Nephron (organoid): ENCODE measurements at regions not wholly inside any gene's neighbourhood (a gene's known extent, or its start where the extent isn't known, plus 50 kb on each side); places are given as distances from the start of the nearest gene placed in this dataset.

Source experiments
- H3K27ac Mint-ChIP-seq, 3 experiments: 2 replicates each; pipeline ENCODE4 v1.8.0; 2020; ENCODE audit warnings: mixed read lengths in 3 of 3, mild to moderate bottlenecking in 2 of 3, moderate library complexity in 1 of 3
- H3K27me3 Mint-ChIP-seq: 2 replicates; pipeline ENCODE4 v1.8.0; 2021; ENCODE audit warnings: low read depth, mild to moderate bottlenecking, moderate library complexity, mixed read lengths
- H3K36me3 Mint-ChIP-seq: 2 replicates; pipeline ENCODE4 v1.8.0; 2020; ENCODE audit warnings: low read depth, mixed read lengths
- H3K4me1 Mint-ChIP-seq: 2 replicates; pipeline ENCODE4 v1.8.0; 2020; ENCODE audit warnings: mixed read lengths
- H3K4me3 Mint-ChIP-seq, 3 experiments: 2 replicates each; pipeline ENCODE4 v1.8.0; 2020; ENCODE audit warnings: mild to moderate bottlenecking in 3 of 3, mixed read lengths in 3 of 3, moderate library complexity in 2 of 3
- H3K9me3 Mint-ChIP-seq: 2 replicates; pipeline ENCODE4 v1.8.0; 2020; ENCODE audit warnings: mixed read lengths
- TF ChIP-seq, protein P1 (sequence below), 3 experiments: fragments of 200-600 bp; sonication (generic); IDR thresholded peaks; one replicate each; pipeline ENCODE4 v1.5.0; 2021; ENCODE audit warnings: antibody characterized with exemption in 3 of 3; ENCODE audit not compliant: unreplicated experiment in 3 of 3

DNA sequence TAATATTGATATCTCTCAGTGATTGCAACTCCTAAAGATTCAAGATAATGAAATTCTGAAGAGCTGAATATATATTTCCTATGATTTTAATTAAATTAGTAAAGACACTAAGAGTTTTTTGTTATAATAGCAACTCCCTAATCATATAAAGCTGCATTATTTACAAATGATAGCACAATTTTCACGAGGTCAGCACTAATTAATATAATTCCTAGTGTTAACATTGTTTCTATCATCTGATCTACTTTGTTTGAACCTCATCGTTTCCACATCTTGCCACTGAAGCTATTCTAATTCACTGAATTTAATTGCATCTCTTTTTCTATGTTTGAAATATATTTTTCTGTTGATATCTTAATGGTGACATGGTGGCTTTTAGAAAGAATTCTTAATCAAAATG, 279.1 kb upstream of the ADGRL4 start:
- H3K9me3 Mint-ChIP-seq: no peaks in the 10 kb centered on the region
- H3K36me3 Mint-ChIP-seq: no peaks in the 10 kb centered on the region
- H3K27me3 Mint-ChIP-seq: no peaks in the 10 kb centered on the region
- TF ChIP-seq, protein P1, sequence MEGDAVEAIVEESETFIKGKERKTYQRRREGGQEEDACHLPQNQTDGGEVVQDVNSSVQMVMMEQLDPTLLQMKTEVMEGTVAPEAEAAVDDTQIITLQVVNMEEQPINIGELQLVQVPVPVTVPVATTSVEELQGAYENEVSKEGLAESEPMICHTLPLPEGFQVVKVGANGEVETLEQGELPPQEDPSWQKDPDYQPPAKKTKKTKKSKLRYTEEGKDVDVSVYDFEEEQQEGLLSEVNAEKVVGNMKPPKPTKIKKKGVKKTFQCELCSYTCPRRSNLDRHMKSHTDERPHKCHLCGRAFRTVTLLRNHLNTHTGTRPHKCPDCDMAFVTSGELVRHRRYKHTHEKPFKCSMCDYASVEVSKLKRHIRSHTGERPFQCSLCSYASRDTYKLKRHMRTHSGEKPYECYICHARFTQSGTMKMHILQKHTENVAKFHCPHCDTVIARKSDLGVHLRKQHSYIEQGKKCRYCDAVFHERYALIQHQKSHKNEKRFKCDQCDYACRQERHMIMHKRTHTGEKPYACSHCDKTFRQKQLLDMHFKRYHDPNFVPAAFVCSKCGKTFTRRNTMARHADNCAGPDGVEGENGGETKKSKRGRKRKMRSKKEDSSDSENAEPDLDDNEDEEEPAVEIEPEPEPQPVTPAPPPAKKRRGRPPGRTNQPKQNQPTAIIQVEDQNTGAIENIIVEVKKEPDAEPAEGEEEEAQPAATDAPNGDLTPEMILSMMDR (IDR thresholded peaks at IDR 0.05; ENCODE audit: unreplicated experiment in 3 of 3): no peak
- no peak overlapping the region for H3K27ac Mint-ChIP-seq
- no peaks in the 10 kb centered on the region for H3K4me1 Mint-ChIP-seq
- no peak overlapping the region for H3K4me3 Mint-ChIP-seq

DNA sequence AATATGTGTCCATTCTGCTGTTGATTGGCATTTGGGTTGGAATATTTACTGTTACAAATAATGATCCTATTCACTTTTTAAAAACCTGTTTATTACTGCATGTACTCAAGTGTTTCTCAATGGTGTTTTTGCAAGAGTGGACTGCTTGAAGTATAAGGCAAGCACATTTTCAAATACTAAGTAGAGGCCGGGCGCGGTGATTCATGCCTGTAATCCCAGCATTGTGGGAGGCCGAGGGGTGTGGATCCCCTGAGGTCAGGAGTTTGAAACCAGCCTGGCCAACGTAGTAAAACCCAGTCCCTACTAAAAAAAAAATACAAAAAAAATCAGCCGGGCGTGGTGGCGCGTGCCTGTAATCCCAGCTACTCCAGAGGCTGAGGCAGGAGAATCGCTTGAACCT, 276.9 kb upstream of the ADGRL4 start:
- H3K9me3 Mint-ChIP-seq: no peaks in the 10 kb centered on the region
- no peaks in the 10 kb centered on the region for H3K36me3 Mint-ChIP-seq
- H3K27ac Mint-ChIP-seq: no peak overlapping the region
- peaks cover 4% of the 10 kb centered on the region for H3K27me3 Mint-ChIP-seq
- TF ChIP-seq, protein P1 (IDR thresholded peaks at IDR 0.05; ENCODE audit: unreplicated experiment in 3 of 3): no peak
- no peaks in the 10 kb centered on the region for H3K4me1 Mint-ChIP-seq
- no peak overlapping the region for H3K4me3 Mint-ChIP-seq

DNA sequence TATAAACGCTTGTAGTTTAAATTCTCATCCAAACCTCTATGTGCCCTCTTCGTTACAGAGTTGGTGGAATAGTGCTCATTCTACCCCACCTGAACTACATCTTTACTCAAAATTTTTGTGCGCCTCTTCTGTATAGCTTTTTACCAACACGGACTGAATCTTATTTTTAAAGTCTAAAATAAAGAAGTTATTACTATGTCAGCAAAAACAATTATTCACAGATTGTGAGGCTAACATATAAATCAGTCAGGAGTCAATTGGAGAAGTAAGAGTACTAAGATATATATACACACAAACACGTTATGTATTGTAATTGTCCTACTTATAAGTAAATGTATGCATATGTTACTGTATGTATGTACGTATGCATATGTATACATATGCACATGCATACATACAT, 274.9 kb upstream of the ADGRL4 start:
- Mint-ChIP-seq H3K27ac (no peak overlapping the region), H3K4me1 (no peaks in the 10 kb centered on the region), H3K4me3 (no peak overlapping the region), H3K9me3 (peaks cover 2% of the 10 kb centered on the region), H3K27me3 (peaks cover 4% of the 10 kb centered on the region), H3K36me3 (no peaks in the 10 kb centered on the region)
- TF ChIP-seq, protein P1 (IDR thresholded peaks at IDR 0.05; ENCODE audit: unreplicated experiment in 3 of 3): no peak

DNA sequence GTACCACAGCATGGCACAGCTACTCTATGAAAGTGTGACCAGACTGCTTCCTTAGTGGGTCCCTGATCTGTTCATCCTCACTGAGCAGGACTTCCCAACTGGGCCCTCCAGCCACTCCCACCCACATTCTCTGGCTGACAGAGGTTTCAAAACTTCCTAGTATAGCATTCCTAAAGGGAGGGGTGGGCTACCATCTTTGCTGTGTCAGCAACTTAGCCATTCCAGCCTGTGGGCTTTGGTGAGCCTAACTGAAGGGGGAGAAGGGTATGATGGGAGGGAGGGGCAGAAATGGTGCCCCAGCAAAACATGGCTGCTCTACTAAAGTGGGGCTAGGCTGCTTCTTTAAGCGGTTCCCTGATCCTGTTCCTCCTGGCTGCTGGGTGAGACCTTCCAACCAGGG, 265.2 kb upstream of the ADGRL4 start:
- Mint-ChIP-seq H3K4me3 (no peak overlapping the region), H3K36me3 (no peaks in the 10 kb centered on the region), H3K9me3 (peaks cover 29% of the 10 kb centered on the region), H3K27ac (no peak overlapping the region), H3K4me1 (no peaks in the 10 kb centered on the region), H3K27me3 (no peaks in the 10 kb centered on the region)
- TF ChIP-seq, protein P1 (IDR thresholded peaks at IDR 0.05; ENCODE audit: unreplicated experiment in 3 of 3): no peak

DNA sequence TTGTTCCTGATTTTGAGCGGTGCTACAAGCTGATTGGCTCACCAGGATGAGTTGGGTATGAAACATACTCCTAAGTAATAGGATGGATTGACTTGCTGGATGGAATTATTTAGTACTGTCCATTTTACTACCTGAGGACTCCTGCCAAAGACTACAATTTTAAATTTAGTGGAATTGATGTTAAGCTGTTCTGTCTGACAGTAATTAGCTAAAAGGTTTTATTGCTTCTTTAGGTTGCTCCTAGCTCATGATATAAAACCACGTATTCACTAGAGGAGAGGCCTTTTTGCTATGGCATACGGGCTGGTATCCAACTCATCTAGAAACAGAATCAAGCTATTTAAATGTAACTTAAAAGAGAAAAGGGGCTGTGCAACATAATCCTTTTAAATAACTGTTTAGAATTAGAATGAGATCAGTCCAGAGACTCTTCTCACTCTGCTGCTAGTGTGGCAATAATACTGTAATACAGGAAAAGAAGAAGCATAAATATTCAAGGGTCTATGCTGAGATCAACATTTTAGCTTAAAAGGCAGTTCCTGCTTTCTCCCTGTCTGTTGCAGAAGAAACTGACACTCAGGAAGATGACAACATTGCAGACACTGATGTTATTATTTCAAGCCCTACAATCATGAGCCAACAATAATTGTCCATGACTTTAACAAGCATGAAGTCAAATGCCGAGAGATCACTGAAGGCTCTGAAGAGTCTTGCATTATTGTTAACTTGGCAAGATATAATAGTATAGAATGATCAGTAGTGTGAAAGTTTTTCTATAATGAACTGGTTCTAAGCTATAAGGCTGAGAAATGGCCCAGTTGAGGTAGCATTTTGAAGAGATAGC, 258.7 kb upstream of the ADGRL4 start:
- Mint-ChIP-seq H3K36me3 (no peaks in the 10 kb centered on the region), H3K4me3 (no peak overlapping the region), H3K27ac (peak overlapping the region in 2 of 3 experiments; percentile 38 to 69), H3K4me1 (peaks cover 11% of the 10 kb centered on the region), H3K27me3 (no peaks in the 10 kb centered on the region), H3K9me3 (peaks cover 5% of the 10 kb centered on the region)
- TF ChIP-seq, protein P1 (IDR thresholded peaks at IDR 0.05; ENCODE audit: unreplicated experiment in 3 of 3): no peak

DNA sequence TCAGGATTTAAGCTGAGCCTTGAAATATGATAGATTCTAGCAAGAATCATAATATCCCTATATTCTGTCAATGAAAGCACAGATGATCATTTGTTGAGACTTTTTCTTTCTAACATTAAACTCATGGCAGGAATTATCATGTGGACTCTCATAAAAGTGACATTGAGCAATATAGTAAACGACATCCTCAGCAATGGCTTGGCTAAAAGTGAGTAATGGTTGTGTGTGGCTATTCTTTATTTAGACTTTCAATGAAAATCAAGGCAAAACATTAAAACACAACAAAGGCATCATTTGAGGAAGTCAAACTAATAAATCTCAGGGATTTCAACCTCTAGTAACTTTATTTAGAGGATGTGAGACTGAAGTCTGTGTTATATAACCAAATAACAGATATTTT, 257.8 kb upstream of the ADGRL4 start:
- Mint-ChIP-seq H3K4me1 (peaks cover 11% of the 10 kb centered on the region), H3K4me3 (no peak overlapping the region), H3K27me3 (no peaks in the 10 kb centered on the region), H3K27ac (peak overlapping the region in 2 of 3 experiments; percentile 18 to 26), H3K9me3 (peaks cover 2% of the 10 kb centered on the region), H3K36me3 (no peaks in the 10 kb centered on the region)
- TF ChIP-seq, protein P1 (IDR thresholded peaks at IDR 0.05; ENCODE audit: unreplicated experiment in 3 of 3): no peak
